Left ventricle myocardium inferior (tissue), 1 donor: ENCODE measurements at regions not wholly inside any gene's neighbourhood (a gene's known extent, or its start where the extent isn't known, plus 50 kb on each side); places are given as distances from the start of the nearest gene placed in this dataset.
"Not testable (repeated sequence)": the region's sequence is repeated elsewhere in the genome, so short reads cannot be mapped to it uniquely, and the experiment has no call there.

Experiments
- DNase-seq: peaks from one replicate; pipeline ENCODE4 v3.0.0-alpha.2; 2020
- H3K27ac ChIP-seq: fragments of 200-600 bp; replicated peaks from 2 replicates; pipeline ENCODE4 v1.8.0; 2021
- H3K27me3 ChIP-seq: fragments of 200-600 bp; 2 replicates; pipeline ENCODE4 v1.8.0; 2021; ENCODE audit warnings: low read depth
- H3K36me3 ChIP-seq: fragments of 200-600 bp; 2 replicates; pipeline ENCODE4 v1.8.0; 2021
- H3K4me1 ChIP-seq: fragments of 200-600 bp; 2 replicates; pipeline ENCODE4 v1.8.0; 2021
- H3K4me3 ChIP-seq: fragments of 200-600 bp; 2 replicates; pipeline ENCODE4 v1.8.0; 2021; ENCODE audit warnings: mild to moderate bottlenecking, moderate library complexity
- H3K9me3 ChIP-seq: fragments of 200-600 bp; replicated peaks from 2 replicates; pipeline ENCODE4 v1.8.0; 2021
- CTCF ChIP-seq: fragments of 200-600 bp; IDR thresholded peaks from 2 replicates; pipeline ENCODE4 v1.8.0; 2021; ENCODE audit warnings: antibody characterized with exemption, mild to moderate bottlenecking, borderline replicate concordance
- intact Hi-C: fragments of 100-400 bp; cut with micrococcal nuclease; formaldehyde crosslinking; loops from one replicate; pipeline ENCODE4 v1.11.0; 2022
- donor health status: DM: no; HTN: yes; CAD: no; lungs with severe emphysema.

GRCh38 chr3:78317774-78318173 lies 1277.9 kb downstream of the ROBO2 start:
- Histone ChIP-seq H3K36me3 (no peaks in the 10 kb centered on the region), H3K27ac (no peak overlapping the region), H3K4me1 (no peaks in the 10 kb centered on the region), H3K27me3 (no peaks in the 10 kb centered on the region), H3K9me3 (peaks cover 6% of the 10 kb centered on the region), H3K4me3 (no peak overlapping the region)
- intact Hi-C loops: no loop called here
- no peak for DNase-seq
- no peak for TF ChIP-seq CTCF

DNA sequence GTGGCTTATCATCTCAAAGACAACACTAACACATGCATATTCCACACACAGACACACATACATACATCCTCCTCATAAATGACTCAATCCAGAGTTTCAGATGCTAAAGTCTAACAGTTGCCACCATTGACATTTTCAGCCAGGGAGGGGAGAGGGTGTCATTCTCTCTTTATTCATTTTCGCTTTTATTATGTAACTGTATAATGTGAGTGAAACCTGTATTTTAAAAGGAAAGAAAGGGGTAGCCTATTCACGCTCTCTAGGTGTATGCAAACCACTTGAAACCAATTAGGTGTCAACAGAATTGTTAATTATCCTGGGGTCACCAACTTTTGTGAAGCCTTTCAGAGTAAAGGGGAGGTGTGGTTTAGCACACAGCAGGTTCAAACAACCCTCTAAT lies 1282.9 kb downstream of the ROBO2 start:
- Histone ChIP-seq H3K27me3 (no peaks in the 10 kb centered on the region), H3K4me1 (no peaks in the 10 kb centered on the region), H3K36me3 (no peaks in the 10 kb centered on the region), H3K4me3 (no peak overlapping the region), H3K27ac (no peak overlapping the region), H3K9me3 (peaks cover 6% of the 10 kb centered on the region)
- TF ChIP-seq CTCF: no peak
- no peak for DNase-seq
- intact Hi-C loops: no loop called here

DNA sequence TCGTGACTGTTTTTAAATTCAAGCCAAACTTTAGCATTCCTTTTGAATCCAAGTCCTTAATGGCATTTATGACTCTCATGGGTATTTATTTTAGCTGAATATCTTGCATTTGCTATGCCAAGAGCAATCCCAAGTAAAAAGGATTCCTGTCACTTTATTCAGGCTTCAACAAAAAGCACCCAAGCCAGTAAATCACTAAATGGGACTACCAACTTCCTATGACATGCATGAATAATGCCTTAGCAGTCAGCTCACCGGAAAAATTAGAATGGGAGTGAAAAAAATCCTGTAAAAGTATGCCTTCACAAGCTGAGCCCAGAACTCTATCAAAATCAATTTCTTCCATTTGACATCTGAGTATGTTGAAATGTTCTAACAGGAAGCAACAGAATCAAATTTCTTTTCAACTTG lies 1297.9 kb downstream of the ROBO2 start:
- DNase-seq: no peak
- Histone ChIP-seq H3K27ac (no peak overlapping the region), H3K9me3 (no peaks in the 10 kb centered on the region), H3K36me3 (no peaks in the 10 kb centered on the region), H3K27me3 (no peaks in the 10 kb centered on the region), H3K4me1 (no peaks in the 10 kb centered on the region), H3K4me3 (no peak overlapping the region)
- intact Hi-C loops: no loop called here
- no peak for TF ChIP-seq CTCF

GRCh38 chr3:78338405-78338804 lies 1298.5 kb downstream of the ROBO2 start:
- no peaks in the 10 kb centered on the region for H3K9me3 ChIP-seq
- no peak for TF ChIP-seq CTCF
- DNase-seq: no peak
- no peak overlapping the region for H3K4me3 ChIP-seq
- intact Hi-C loops: no loop called here
- H3K36me3 ChIP-seq: no peaks in the 10 kb centered on the region
- H3K27ac ChIP-seq: no peak overlapping the region
- H3K27me3 ChIP-seq: no peaks in the 10 kb centered on the region
- H3K4me1 ChIP-seq: no peaks in the 10 kb centered on the region

GRCh38 chr3:78343221-78343620 lies 1303.3 kb downstream of the ROBO2 start:
- intact Hi-C loops: no loop called here
- Histone ChIP-seq H3K27ac (no peak overlapping the region), H3K4me3 (no peak overlapping the region), H3K9me3 (no peaks in the 10 kb centered on the region), H3K36me3 (no peaks in the 10 kb centered on the region), H3K4me1 (no peaks in the 10 kb centered on the region), H3K27me3 (no peaks in the 10 kb centered on the region)
- TF ChIP-seq CTCF: no peak
- no peak for DNase-seq

DNA sequence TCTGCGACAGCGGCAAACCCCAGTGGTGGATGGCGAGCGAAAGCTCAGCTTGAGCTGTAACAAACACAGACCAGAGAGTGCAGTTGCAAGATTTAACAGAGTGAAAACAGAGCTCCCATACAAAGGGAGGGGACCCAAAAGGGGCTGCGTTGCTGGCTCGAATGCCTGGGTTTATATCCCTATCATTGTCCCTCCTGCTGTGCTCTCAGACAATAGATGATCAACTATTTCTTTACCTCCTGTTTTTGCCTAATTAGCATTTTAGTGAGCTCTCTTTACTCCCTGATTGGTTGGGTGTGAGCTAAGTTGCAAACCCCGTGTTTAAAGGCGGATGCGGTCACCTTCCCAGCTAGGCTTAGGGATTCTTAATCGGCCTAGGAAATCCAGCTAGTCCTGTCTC lies 1304.4 kb downstream of the ROBO2 start:
- H3K4me1 ChIP-seq, H3K27ac ChIP-seq, H3K9me3 ChIP-seq, DNase-seq, H3K36me3 ChIP-seq, H3K27me3 ChIP-seq, intact Hi-C loops, H3K4me3 ChIP-seq: not testable (repeated sequence)
